ENCODE measurements at regions not wholly inside any gene's neighbourhood (a gene's known extent, or its start where the extent isn't known, plus 50 kb on each side); places are given as distances from the start of the nearest gene placed in this dataset.

GRCh38 chr15:26143221-26143620 lies 280.1 kb upstream of the ATP10A start:
- TF ChIP-seq REST (IDR thresholded peaks at IDR 0.05; ENCODE audit: insufficient read depth in 1 of 2, low read depth in 2 of 2, low read length in 2 of 2) = no peak
- no peak for TF ChIP-seq POLR2AphosphoS5 (IDR thresholded peaks at IDR 0.05; ENCODE audit: low read depth, low read length)
- no peak for TF ChIP-seq TAF1 (IDR thresholded peaks at IDR 0.05; ENCODE audit: borderline replicate concordance, insufficient read depth, low read length)
